DMS114 treated with DMSO at 0.1 percent for 48 hours (cell line): ENCODE measurements at regions not wholly inside any gene's neighbourhood (a gene's known extent, or its start where the extent isn't known, plus 50 kb on each side); places are given as distances from the start of the nearest gene placed in this dataset.
A peak's percentile ranks its signal among the peaks of the same experiment; 100 is the strongest.

Source experiments
- DNase-seq: peaks from one replicate; lab custom pipeline; 2025; ENCODE audit not compliant: unreplicated experiment; lab: John Stamatoyannopoulos, UW

- DNase-seq: no peak
Measured at GRCh38 chr7:124354201-124354600, 321.3 kb upstream of the TMEM229A start.

- DNase-seq: no peak
Measured at GRCh38 chr7:124351950-124352349, 319.1 kb upstream of the TMEM229A start.

- no peak for DNase-seq
Measured at GRCh38 chr7:124349443-124349842, 316.6 kb upstream of the TMEM229A start.

GRCh38 chr7:124338861-124339260 lies 306.0 kb upstream of the TMEM229A start:
- no peak for DNase-seq

- DNase-seq: no peak
Measured at GRCh38 chr7:124330731-124331407, 298.0 kb upstream of the TMEM229A start.

GRCh38 chr7:124328774-124329173 lies 295.9 kb upstream of the TMEM229A start:
- DNase-seq: no peak

GRCh38 chr7:124324262-124324661 lies 291.4 kb upstream of the TMEM229A start:
- DNase-seq: no peak

- DNase-seq: no peak
Measured at GRCh38 chr7:124323597-124323996, 290.7 kb upstream of the TMEM229A start.

GRCh38 chr7:124322561-124322960 lies 289.7 kb upstream of the TMEM229A start:
- no peak for DNase-seq

GRCh38 chr7:124318721-124319450 lies 286.0 kb upstream of the TMEM229A start:
- no peak for DNase-seq

- DNase-seq: no peak
Measured at GRCh38 chr7:124310934-124311390, 278.1 kb upstream of the TMEM229A start.

- no peak for DNase-seq
Measured at GRCh38 chr7:124308384-124308783, 275.5 kb upstream of the TMEM229A start.

- DNase-seq: no peak
Measured at GRCh38 chr7:124295289-124295688, 262.4 kb upstream of the TMEM229A start.

- no peak for DNase-seq
Measured at GRCh38 chr7:124284937-124285336, 252.1 kb upstream of the TMEM229A start.

GRCh38 chr7:124276005-124276622 lies 243.2 kb upstream of the TMEM229A start:
- DNase-seq: peak; percentile 8

- no peak for DNase-seq
Measured at GRCh38 chr7:124275411-124275810, 242.5 kb upstream of the TMEM229A start.

GRCh38 chr7:124269774-124270173 lies 236.9 kb upstream of the TMEM229A start:
- DNase-seq: no peak

GRCh38 chr7:124267154-124267553 lies 234.3 kb upstream of the TMEM229A start:
- DNase-seq: no peak

GRCh38 chr7:124263232-124263827 lies 230.5 kb upstream of the TMEM229A start:
- DNase-seq: no peak

GRCh38 chr7:124261710-124262109 lies 228.8 kb upstream of the TMEM229A start:
- no peak for DNase-seq

- no peak for DNase-seq
Measured at GRCh38 chr7:124257638-124258308, 224.9 kb upstream of the TMEM229A start.
